ENCODE measurements at regions not wholly inside any gene's neighbourhood (a gene's known extent, or its start where the extent isn't known, plus 50 kb on each side); places are given as distances from the start of the nearest gene placed in this dataset.

DNA sequence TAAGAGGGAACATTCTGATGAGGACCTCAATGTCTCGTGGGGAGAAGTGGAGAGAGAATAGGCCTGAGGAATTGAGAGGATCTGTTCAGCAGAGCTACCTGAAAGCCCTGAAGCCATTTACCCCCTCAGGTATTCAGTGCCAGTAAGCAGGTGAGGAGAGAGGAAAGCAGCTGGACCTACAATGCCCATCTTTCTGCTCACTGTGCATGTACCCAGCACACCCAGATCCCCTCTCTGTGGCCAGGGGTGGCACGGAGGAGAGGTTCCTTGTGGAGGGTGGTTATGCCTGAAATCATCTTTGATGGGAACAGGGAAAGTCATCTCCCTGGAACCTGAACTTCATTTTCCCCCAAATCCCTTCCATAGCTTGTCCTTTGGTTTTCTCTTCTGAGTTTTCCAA is 277.8 kb upstream of the B3GAT1 start:
- TF ChIP-seq, protein P1, sequence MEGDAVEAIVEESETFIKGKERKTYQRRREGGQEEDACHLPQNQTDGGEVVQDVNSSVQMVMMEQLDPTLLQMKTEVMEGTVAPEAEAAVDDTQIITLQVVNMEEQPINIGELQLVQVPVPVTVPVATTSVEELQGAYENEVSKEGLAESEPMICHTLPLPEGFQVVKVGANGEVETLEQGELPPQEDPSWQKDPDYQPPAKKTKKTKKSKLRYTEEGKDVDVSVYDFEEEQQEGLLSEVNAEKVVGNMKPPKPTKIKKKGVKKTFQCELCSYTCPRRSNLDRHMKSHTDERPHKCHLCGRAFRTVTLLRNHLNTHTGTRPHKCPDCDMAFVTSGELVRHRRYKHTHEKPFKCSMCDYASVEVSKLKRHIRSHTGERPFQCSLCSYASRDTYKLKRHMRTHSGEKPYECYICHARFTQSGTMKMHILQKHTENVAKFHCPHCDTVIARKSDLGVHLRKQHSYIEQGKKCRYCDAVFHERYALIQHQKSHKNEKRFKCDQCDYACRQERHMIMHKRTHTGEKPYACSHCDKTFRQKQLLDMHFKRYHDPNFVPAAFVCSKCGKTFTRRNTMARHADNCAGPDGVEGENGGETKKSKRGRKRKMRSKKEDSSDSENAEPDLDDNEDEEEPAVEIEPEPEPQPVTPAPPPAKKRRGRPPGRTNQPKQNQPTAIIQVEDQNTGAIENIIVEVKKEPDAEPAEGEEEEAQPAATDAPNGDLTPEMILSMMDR (IDR thresholded peaks at IDR 0.05): no peak
- no peak for TF ChIP-seq POLR2A (IDR thresholded peaks at IDR 0.05)

Measured in adrenal gland (tissue), 5 donors.